RWPE1 (cell line): ENCODE measurements at regions not wholly inside any gene's neighbourhood (a gene's known extent, or its start where the extent isn't known, plus 50 kb on each side); places are given as distances from the start of the nearest gene placed in this dataset.

Experiments used
- CTCF ChIA-PET: fragments of 350-600 bp; sonication (Branson Sonifier 250); formaldehyde crosslinking; extraction: SDS; loops from one replicate; lab custom pipeline; 2021; lab: Yijun Ruan, JAX
- POLR2A ChIA-PET: fragments of 400-600 bp; formaldehyde crosslinking; extraction: SDS; loops from one replicate; lab custom pipeline; 2020; ENCODE audit warnings: antibody characterized with exemption; ENCODE audit not compliant: low non-redundant PET; lab: Yijun Ruan, JAX
- DNase-seq: peaks from one replicate; pipeline ENCODE4 v3.0.0; 2012; ENCODE audit warnings: low spot score
- H3K27ac ChIP-seq: fragments of 450-650 bp; 2 replicates; pipeline ENCODE4 v1.5.1; 2017
- CTCF ChIP-seq: fragments of 450-650 bp; conservative IDR thresholded peaks from 2 replicates; pipeline ENCODE4 v1.5.1; 2017; ENCODE audit warnings: low read depth, mild to moderate bottlenecking

GRCh38 chr17:15882058-15882720 lies 62.7 kb upstream of the ADORA2B start:
- POLR2A ChIA-PET, result no interaction called here
- H3K27ac ChIP-seq, result no peak overlapping the region

DNA sequence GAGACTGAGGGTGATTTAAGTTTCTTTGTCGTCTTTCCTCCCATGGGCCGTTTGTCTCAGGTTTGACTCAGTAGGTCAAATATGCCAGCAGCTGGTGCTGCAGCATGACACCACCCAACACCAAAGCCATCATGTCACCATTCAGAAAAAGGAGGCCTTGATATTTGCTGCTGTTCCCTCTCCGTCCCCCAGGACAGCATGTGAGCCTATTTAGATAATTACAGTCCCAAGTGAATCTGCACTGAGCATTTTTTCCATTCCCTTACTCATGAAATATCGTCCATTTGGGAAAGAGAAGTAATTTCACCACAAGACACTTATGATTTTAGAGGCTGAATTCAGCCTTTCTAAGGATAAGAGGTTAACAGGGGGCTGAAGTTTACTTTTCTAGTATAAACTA lies 62.2 kb upstream of the ADORA2B start:
- TF ChIP-seq CTCF, result no peak
- ChIA-PET CTCF (no interaction called here), POLR2A (no interaction called here)
- H3K27ac ChIP-seq, result no peak overlapping the region
- no peak for DNase-seq

More at GRCh38 chr17:15882058-15882720, 62.7 kb upstream of the ADORA2B start:
- CTCF ChIA-PET, result interaction anchor here (0.7 kb wide), 1 partner anchor 124 kb away, joined by 3 read pairs; no protein-coding TSS in a partner anchor
- TF ChIP-seq CTCF, result no peak
- no peak for DNase-seq

DNA sequence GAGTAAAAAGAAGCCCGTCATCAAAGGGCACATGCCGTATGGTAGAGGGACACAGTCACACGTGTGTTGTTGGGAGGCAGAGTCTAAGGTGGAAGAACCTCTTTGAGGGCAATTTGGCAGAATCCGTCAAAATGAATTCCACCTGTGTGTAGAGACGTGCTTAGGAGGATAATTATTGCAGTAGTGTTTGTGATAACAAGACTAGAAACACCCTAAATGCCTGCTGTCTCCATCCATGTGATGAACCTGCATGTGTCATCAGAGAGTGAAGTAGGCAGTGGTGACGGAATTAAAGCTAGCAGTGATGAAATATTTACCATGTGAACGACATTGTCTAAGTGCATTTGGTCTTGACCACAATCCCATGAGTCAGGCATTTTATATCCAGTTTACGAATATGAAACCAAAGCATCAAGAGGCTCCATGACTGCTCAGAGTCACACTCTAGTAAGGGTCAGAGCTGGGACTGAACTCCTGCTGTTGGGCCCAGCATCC lies 61.3 kb upstream of the ADORA2B start:
- no peak overlapping the region for H3K27ac ChIP-seq
- POLR2A ChIA-PET, result no interaction called here
- no peak for TF ChIP-seq CTCF
- DNase-seq, result peak; percentile 30
- CTCF ChIA-PET, result interaction anchor here (0.5 kb wide), 1 partner anchor 168 kb away, joined by 3 read pairs; no protein-coding TSS in a partner anchor

DNA sequence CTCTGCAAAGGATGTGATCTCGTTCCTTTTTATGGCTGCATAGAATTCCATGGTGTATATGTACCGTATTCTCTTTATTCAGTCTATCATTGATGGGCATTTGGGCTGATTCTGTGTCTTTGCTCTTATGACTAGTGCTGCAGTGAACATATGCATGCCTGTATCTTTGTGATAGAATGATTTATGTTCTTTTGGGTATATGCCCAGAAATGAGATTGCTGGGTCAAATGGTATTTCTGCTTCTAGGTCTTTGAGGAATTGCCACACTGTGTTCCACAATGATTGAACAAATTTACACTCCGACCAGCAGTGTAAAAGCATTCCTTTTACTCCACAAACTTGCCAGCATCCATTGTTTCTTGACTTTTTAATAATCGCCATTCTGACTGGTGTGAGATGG lies 60.2 kb upstream of the ADORA2B start:
- ChIA-PET CTCF (no interaction called here), POLR2A (no interaction called here)
- no peak for TF ChIP-seq CTCF
- no peak for DNase-seq
- no peak overlapping the region for H3K27ac ChIP-seq

DNA sequence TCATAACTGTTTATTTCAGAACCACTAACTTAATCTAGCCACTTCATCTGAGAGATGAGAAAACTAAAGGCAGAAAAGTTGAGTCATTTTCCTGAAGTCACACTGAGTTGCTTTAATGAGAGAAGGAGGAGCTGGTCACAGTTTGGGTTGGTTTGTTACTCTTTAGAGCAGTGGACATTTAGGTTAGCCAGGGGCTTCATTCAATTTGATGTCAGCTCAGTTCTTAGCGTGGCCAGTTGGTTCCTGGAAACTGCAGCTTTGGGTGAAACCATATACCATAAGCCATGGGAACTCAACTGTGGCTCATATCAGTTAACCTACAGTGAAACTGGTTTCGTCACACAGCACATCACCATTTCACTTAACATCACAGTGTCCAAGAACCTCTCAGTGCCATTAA lies 59.2 kb upstream of the ADORA2B start:
- no peak for DNase-seq
- TF ChIP-seq CTCF, result no peak
- ChIA-PET CTCF (no interaction called here), POLR2A (no interaction called here)
- no peak overlapping the region for H3K27ac ChIP-seq

DNA sequence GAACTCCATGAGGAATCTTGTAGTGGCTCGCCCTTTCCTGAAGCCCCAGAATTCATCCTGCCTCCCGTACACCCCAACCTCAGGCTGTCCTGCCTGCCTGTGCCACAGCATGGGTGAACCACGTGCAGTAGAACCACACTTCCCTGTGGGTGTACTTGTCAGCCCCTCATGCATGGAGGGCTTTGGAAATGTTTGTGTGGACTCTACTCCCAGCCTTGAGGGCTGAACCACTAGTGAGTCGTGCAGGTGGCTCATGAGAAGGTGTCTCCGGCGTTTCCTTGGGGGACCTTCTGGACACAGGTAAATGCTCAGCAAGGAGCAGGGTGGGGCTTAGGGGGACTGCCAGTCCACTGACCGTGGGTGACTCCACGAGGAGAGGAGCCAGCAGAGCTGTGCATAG lies 58.7 kb upstream of the ADORA2B start:
- no peak for TF ChIP-seq CTCF
- CTCF ChIA-PET, result no interaction called here
- H3K27ac ChIP-seq, result no peak overlapping the region
- DNase-seq, result no peak
- POLR2A ChIA-PET, result no interaction called here
